Ishikawa (cell line): ENCODE measurements at regions not wholly inside any gene's neighbourhood (a gene's known extent, or its start where the extent isn't known, plus 50 kb on each side); places are given as distances from the start of the nearest gene placed in this dataset.

Experiments
- CEBPB ChIP-seq: IDR thresholded peaks from 2 replicates; pipeline ENCODE4 v1.6.1; 2012
- CREB1 ChIP-seq: IDR thresholded peaks from 2 replicates; pipeline ENCODE4 v1.6.1; 2012; ENCODE audit warnings: low read depth
- EGR1 ChIP-seq: IDR thresholded peaks from 2 replicates; pipeline ENCODE4 v1.6.1; 2012
- EP300 ChIP-seq: IDR thresholded peaks from 2 replicates; pipeline ENCODE4 v1.6.1; 2012; ENCODE audit warnings: borderline replicate concordance
- FOXM1 ChIP-seq: IDR thresholded peaks from 2 replicates; pipeline ENCODE4 v1.6.1; 2012; ENCODE audit warnings: low read depth, borderline replicate concordance
- MAX ChIP-seq: IDR thresholded peaks from 2 replicates; pipeline ENCODE4 v1.6.1; 2012
- NFIC ChIP-seq: IDR thresholded peaks from 2 replicates; pipeline ENCODE4 v1.6.1; 2012
- RAD21 ChIP-seq: IDR thresholded peaks from 2 replicates; pipeline ENCODE4 v1.6.1; 2012; ENCODE audit warnings: low read depth
- REST ChIP-seq: IDR thresholded peaks from 2 replicates; pipeline ENCODE4 v1.6.1; 2012; ENCODE audit warnings: low read depth, mild to moderate bottlenecking
- TAF1 ChIP-seq: IDR thresholded peaks from 2 replicates; pipeline ENCODE4 v1.6.1; 2012; ENCODE audit warnings: low read depth, mild to moderate bottlenecking
- TCF12 ChIP-seq: IDR thresholded peaks from 2 replicates; pipeline ENCODE4 v1.6.1; 2012; ENCODE audit warnings: low read depth
- TEAD4 ChIP-seq: IDR thresholded peaks from 2 replicates; pipeline ENCODE4 v1.6.1; 2012
- USF1 ChIP-seq: IDR thresholded peaks from 2 replicates; pipeline ENCODE4 v1.6.1; 2012
- YY1 ChIP-seq: IDR thresholded peaks from 2 replicates; pipeline ENCODE4 v1.6.1; 2012; ENCODE audit warnings: low read depth
- ZBTB7A ChIP-seq: IDR thresholded peaks from 2 replicates; pipeline ENCODE4 v1.6.1; 2012; ENCODE audit warnings: low read depth

- TF ChIP-seq REST, result no peak
- TF ChIP-seq EGR1, result no peak
- no peak for TF ChIP-seq TAF1
- TF ChIP-seq USF1, result no peak
- no peak for TF ChIP-seq YY1
- TF ChIP-seq MAX, result no peak
- no peak for TF ChIP-seq TCF12
- no peak for TF ChIP-seq NFIC
- TF ChIP-seq CEBPB, result no peak
- TF ChIP-seq ZBTB7A, result no peak
- TF ChIP-seq FOXM1, result no peak
- TF ChIP-seq EP300, result no peak
- no peak for TF ChIP-seq CREB1
- no peak for TF ChIP-seq TEAD4
- TF ChIP-seq RAD21, result no peak
Measured at GRCh38 chr15:93612953-93613352, 523.9 kb upstream of the RGMA start.

GRCh38 chr15:93610944-93611343 is 521.9 kb upstream of the RGMA start:
- TF ChIP-seq EGR1 (no peak), TEAD4 (no peak), TAF1 (no peak), ZBTB7A (no peak), TCF12 (no peak), REST (no peak), CEBPB (no peak), EP300 (no peak), FOXM1 (no peak), YY1 (no peak), RAD21 (no peak)

- TF ChIP-seq FOXM1 (no peak), EGR1 (no peak), TCF12 (no peak), EP300 (no peak), TEAD4 (no peak), ZBTB7A (no peak), REST (no peak), CREB1 (no peak), NFIC (no peak), CEBPB (no peak)
Measured at GRCh38 chr15:93608643-93609148, 519.7 kb upstream of the RGMA start.

GRCh38 chr15:93603550-93603949 is 514.5 kb upstream of the RGMA start:
- TF ChIP-seq FOXM1 (no peak), EGR1 (no peak), YY1 (no peak), NFIC (no peak), USF1 (no peak), ZBTB7A (no peak), TCF12 (no peak), CEBPB (no peak), TEAD4 (no peak), TAF1 (no peak), MAX (no peak), REST (no peak), CREB1 (no peak), EP300 (no peak), RAD21 (no peak)
